OCI-LY7 (cell line): ENCODE measurements at regions not wholly inside any gene's neighbourhood (a gene's known extent, or its start where the extent isn't known, plus 50 kb on each side); places are given as distances from the start of the nearest gene placed in this dataset.

Experiments
- BruUV-seq: library from RNA; stranded (reverse); fragments of 400-500 nt; replicated peaks from 2 replicates; lab custom pipeline; 2021; lab: Mats Ljungman, UMichigan
- CTCF ChIA-PET: fragments of 300-600 bp; sonication (Branson Sonifier 250); formaldehyde crosslinking; loops from one replicate; lab custom pipeline; 2022; ENCODE audit warnings: antibody characterized with exemption; ENCODE audit not compliant: unreplicated experiment; lab: Charles Lee
- POLR2A ChIA-PET: fragments of 300-600 bp; sonication (Branson Sonifier 250); formaldehyde crosslinking; loops from one replicate; lab custom pipeline; 2022; ENCODE audit warnings: antibody characterized with exemption; lab: Charles Lee
- DNase-seq: peaks from one replicate; pipeline ENCODE4 v3.0.0-alpha.2; 2015; ENCODE audit warnings: low spot score
- H2AFZ ChIP-seq: fragments of 200-600 bp; sonication (generic), shearing (Covaris generic); 2 replicates; pipeline ENCODE4 v1.6.1; 2014; ENCODE audit warnings: mild to moderate bottlenecking, antibody characterized with exemption, low read length, moderate library complexity
- H3K27ac ChIP-seq: fragments of 200-600 bp; sonication (generic); 2 replicates; pipeline ENCODE4 v1.5.1; 2014; ENCODE audit warnings: mixed run types, low read depth, mild to moderate bottlenecking, moderate library complexity, low read length, inconsistent platforms; ENCODE audit not compliant: poor library complexity, severe bottlenecking
- H3K36me3 ChIP-seq: fragments of 200-600 bp; sonication (generic); 2 replicates; pipeline ENCODE4 v1.6.1; 2014; ENCODE audit warnings: mild to moderate bottlenecking, antibody characterized with exemption, low read length, moderate library complexity, mixed read lengths; ENCODE audit not compliant: insufficient read depth
- H3K4me1 ChIP-seq: fragments of 200-600 bp; sonication (generic); 2 replicates; pipeline ENCODE4 v1.5.1; 2014; ENCODE audit warnings: mild to moderate bottlenecking, low read length; ENCODE audit not compliant: insufficient read depth, poor library complexity, severe bottlenecking
- H3K4me2 ChIP-seq: fragments of 200-600 bp; sonication (generic); 2 replicates; pipeline ENCODE4 v1.6.1; 2014; ENCODE audit warnings: mild to moderate bottlenecking, low read length
- H3K4me3 ChIP-seq: fragments of 200-600 bp; sonication (generic); 2 replicates; pipeline ENCODE4 v1.5.1; 2014; ENCODE audit warnings: mild to moderate bottlenecking, low read depth, low read length; ENCODE audit not compliant: poor library complexity, severe bottlenecking
- H3K79me2 ChIP-seq: fragments of 200-600 bp; sonication (generic); 2 replicates; pipeline ENCODE4 v1.6.1; 2016; ENCODE audit warnings: low read depth, mild to moderate bottlenecking, low read length, moderate library complexity, mixed read lengths; ENCODE audit not compliant: insufficient read depth
- H3K9me2 ChIP-seq: fragments of 200-600 bp; sonication (generic); 2 replicates; pipeline ENCODE4 v1.6.1; 2016; ENCODE audit warnings: mild to moderate bottlenecking, low read length, mixed read lengths; ENCODE audit not compliant: insufficient read depth
- H3K9me3 ChIP-seq: fragments of 200-600 bp; sonication (generic); 2 replicates; pipeline ENCODE4 v1.6.1; 2014; ENCODE audit warnings: mild to moderate bottlenecking, mixed run types, low read length, mixed read lengths
- H4K20me1 ChIP-seq: fragments of 200-600 bp; sonication (generic); 2 replicates; pipeline ENCODE4 v1.6.1; 2014; ENCODE audit warnings: mild to moderate bottlenecking, antibody characterized with exemption, low read length, moderate library complexity, mixed read lengths; ENCODE audit not compliant: insufficient read depth
- EZH2phosphoT487 ChIP-seq: fragments of 200-600 bp; sonication (generic); IDR thresholded peaks from 2 replicates; pipeline ENCODE4 v1.6.1; 2018; ENCODE audit warnings: low read depth, borderline replicate concordance, mild to moderate bottlenecking, mixed run types, antibody characterized with exemption, low read length, moderate library complexity, mixed read lengths
- intact Hi-C: fragments of 100-400 bp; cut with micrococcal nuclease; formaldehyde crosslinking; loops from one replicate; pipeline ENCODE4 v1.10.0; 2022; ENCODE audit not compliant: unreplicated experiment
- TF ChIP-seq, protein P1 (sequence below): fragments of 200-600 bp; sonication (generic); conservative IDR thresholded peaks from 2 replicates; pipeline ENCODE4 v1.5.1; 2014; ENCODE audit warnings: mild to moderate bottlenecking, antibody characterized with exemption, low read length, moderate library complexity, mixed read lengths

DNA sequence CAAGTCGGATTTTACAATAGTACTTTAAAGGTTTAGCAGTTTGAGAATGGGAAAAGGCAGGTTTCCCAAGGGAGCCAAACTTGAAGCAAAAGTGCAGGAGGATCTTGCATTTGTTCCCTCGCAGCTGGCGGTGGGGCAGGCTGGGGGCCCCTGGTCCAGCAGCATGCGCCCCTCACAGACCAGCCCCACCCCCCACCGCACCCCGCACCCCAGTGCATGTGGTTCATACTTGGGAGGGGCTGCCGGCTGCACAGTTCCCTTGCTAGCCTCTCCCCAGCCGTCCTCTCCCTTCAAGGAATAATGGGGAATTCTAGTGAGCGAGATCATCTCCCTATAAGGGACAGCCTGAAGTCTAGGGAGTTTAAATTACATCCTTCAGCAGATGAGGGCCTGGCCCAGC is 273.1 kb upstream of the IRX2 start:
- ChIA-PET CTCF (no interaction called here), POLR2A (no interaction called here)
- H4K20me1 ChIP-seq, result no peaks in the 10 kb centered on the region
- BruUV-seq, result no TSS peak
- H3K9me3 ChIP-seq, result no peaks in the 10 kb centered on the region
- no peak overlapping the region for H3K27ac ChIP-seq
- H3K4me1 ChIP-seq, result no peaks in the 10 kb centered on the region
- H3K4me3 ChIP-seq, result no peak overlapping the region
- H3K79me2 ChIP-seq, result no peaks in the 10 kb centered on the region
- no peaks in the 10 kb centered on the region for H3K36me3 ChIP-seq
- no peak for DNase-seq
- no peak overlapping the region for H3K4me2 ChIP-seq
- TF ChIP-seq, protein P1, sequence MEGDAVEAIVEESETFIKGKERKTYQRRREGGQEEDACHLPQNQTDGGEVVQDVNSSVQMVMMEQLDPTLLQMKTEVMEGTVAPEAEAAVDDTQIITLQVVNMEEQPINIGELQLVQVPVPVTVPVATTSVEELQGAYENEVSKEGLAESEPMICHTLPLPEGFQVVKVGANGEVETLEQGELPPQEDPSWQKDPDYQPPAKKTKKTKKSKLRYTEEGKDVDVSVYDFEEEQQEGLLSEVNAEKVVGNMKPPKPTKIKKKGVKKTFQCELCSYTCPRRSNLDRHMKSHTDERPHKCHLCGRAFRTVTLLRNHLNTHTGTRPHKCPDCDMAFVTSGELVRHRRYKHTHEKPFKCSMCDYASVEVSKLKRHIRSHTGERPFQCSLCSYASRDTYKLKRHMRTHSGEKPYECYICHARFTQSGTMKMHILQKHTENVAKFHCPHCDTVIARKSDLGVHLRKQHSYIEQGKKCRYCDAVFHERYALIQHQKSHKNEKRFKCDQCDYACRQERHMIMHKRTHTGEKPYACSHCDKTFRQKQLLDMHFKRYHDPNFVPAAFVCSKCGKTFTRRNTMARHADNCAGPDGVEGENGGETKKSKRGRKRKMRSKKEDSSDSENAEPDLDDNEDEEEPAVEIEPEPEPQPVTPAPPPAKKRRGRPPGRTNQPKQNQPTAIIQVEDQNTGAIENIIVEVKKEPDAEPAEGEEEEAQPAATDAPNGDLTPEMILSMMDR, result no peak
- no peak overlapping the region for H2AFZ ChIP-seq
- intact Hi-C loops, result no loop called here
- H3K9me2 ChIP-seq, result no peaks in the 10 kb centered on the region

DNA sequence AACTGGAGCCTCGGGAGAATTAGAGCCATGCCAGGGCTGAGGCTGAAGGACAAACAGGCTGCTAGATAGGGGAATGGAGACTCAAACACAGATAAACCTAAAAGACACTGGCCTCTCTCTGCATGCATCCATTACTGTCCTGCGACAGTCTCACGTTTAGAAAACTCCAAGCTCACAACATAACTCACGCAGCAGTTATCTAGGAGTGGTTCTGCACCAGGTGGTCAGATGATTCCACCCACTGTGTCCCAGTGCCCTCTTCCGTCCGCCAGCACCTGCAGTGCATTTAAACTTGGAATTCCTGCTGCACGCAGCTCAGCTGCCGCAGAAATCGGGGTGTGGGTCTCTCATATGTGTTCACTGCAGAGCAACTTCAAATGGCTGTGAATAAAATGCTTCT is 272.6 kb upstream of the IRX2 start:
- BruUV-seq, result no TSS peak
- Histone ChIP-seq H3K36me3 (no peaks in the 10 kb centered on the region), H3K4me3 (no peak overlapping the region), H3K27ac (no peak overlapping the region), H4K20me1 (no peaks in the 10 kb centered on the region), H3K9me3 (no peaks in the 10 kb centered on the region), H3K79me2 (no peaks in the 10 kb centered on the region), H3K4me1 (no peaks in the 10 kb centered on the region), H3K9me2 (no peaks in the 10 kb centered on the region), H2AFZ (no peak overlapping the region), H3K4me2 (no peak overlapping the region)
- DNase-seq, result no peak
- intact Hi-C loops, result no loop called here
- ChIA-PET POLR2A (no interaction called here), CTCF (no interaction called here)
- no peak for TF ChIP-seq EZH2phosphoT487
- TF ChIP-seq, protein P1, result no peak

DNA sequence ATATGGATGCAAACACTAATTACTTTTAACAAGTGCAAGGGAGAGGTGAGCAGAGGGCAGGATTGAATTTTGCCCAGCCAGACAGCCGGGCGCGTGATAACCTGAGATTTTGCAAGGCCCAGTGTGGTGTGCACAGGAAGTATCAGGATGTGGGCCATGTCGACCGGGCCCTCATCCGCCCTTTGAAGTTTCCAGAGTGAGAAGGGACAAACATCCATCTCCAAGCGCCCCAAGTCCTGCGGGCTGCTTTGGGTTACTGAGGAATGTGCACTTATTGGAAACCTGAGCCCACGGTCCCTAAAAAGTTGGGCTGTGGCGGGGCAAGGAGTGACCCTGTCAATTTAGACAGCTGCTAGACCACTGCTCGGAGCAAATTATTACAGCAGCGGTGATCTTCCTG is 272.2 kb upstream of the IRX2 start:
- intact Hi-C loops, result no loop called here
- no TSS peak for BruUV-seq
- TF ChIP-seq, protein P1, result no peak
- TF ChIP-seq EZH2phosphoT487, result no peak
- Histone ChIP-seq H3K36me3 (no peaks in the 10 kb centered on the region), H2AFZ (no peak overlapping the region), H4K20me1 (no peaks in the 10 kb centered on the region), H3K9me3 (no peaks in the 10 kb centered on the region), H3K27ac (no peak overlapping the region), H3K4me3 (no peak overlapping the region), H3K79me2 (no peaks in the 10 kb centered on the region), H3K9me2 (no peaks in the 10 kb centered on the region), H3K4me2 (no peak overlapping the region), H3K4me1 (no peaks in the 10 kb centered on the region)
- DNase-seq, result no peak
- CTCF ChIA-PET, result no interaction called here
- POLR2A ChIA-PET, result no interaction called here
